CD14-positive monocyte (primary cell): ENCODE measurements at regions not wholly inside any gene's neighbourhood (a gene's known extent, or its start where the extent isn't known, plus 50 kb on each side); places are given as distances from the start of the nearest gene placed in this dataset.

Experiments used
- DNase-seq, 3 donors: peaks; one replicate each; pipeline ENCODE4 v3.0.0-alpha.2; 2011 to 2022
- H2AFZ ChIP-seq: 2 replicates; pipeline ENCODE4 v1.6.0; 2012; ENCODE audit warnings: mild to moderate bottlenecking, low read depth, low read length, inconsistent platforms; ENCODE audit not compliant: insufficient read depth, poor library complexity, severe bottlenecking
- H3K27ac ChIP-seq, 2 donors: 1 replicate in 1 of 2; 2 replicates in 1 of 2; pipeline ENCODE4 v1.5.1; 2012 to 2013; ENCODE audit warnings: low read length in 2 of 2, control low read depth in 1 of 2, inconsistent platforms in 1 of 2, low read depth in 1 of 2, mild to moderate bottlenecking in 1 of 2
- H3K27me3 ChIP-seq, 2 donors: one replicate each; pipeline versions ENCODE4 v1.6.0 to v1.6.1; 2011 to 2013; ENCODE audit warnings: low read length in 2 of 2; ENCODE audit not compliant: control insufficient read depth in 2 of 2, insufficient read depth in 2 of 2
- H3K36me3 ChIP-seq, 2 donors: replicated peaks in 1 of 2; 1 replicate in 1 of 2; 2 replicates in 1 of 2; pipeline versions ENCODE4 v1.5.1 to v1.6.1; 2012 to 2013; ENCODE audit warnings: low read length in 2 of 2, control low read depth in 1 of 2, inconsistent platforms in 1 of 2, mild to moderate bottlenecking in 1 of 2; ENCODE audit not compliant: insufficient read depth in 2 of 2, control insufficient read depth in 1 of 2
- H3K4me1 ChIP-seq, 2 donors: 1 replicate in 1 of 2; 2 replicates in 1 of 2; pipeline versions ENCODE4 v1.5.1 to v1.6.1; 2012 to 2013; ENCODE audit warnings: low read length in 2 of 2, control low read depth in 1 of 2, inconsistent platforms in 1 of 2, mild to moderate bottlenecking in 1 of 2, moderate library complexity in 1 of 2; ENCODE audit not compliant: insufficient read depth in 2 of 2, control insufficient read depth in 1 of 2
- H3K4me2 ChIP-seq: replicated peaks from 2 replicates; pipeline ENCODE3; 2012; ENCODE audit warnings: low read length, moderate library complexity, mild to moderate bottlenecking; ENCODE audit not compliant: poor library complexity, severe bottlenecking; ENCODE audit errors: extremely low read depth
- H3K4me3 ChIP-seq, 3 experiments: fragments of 200-600 bp in 1 of 3; sonication (generic) in 1 of 3; replicated peaks in 1 of 3; 1 replicate in 2 of 3; 2 replicates in 1 of 3; pipeline ENCODE4 v1.5.1; 2011 to 2013; ENCODE audit warnings: low read length in 3 of 3, mild to moderate bottlenecking in 3 of 3, control low read depth in 2 of 3, low read depth in 2 of 3, inconsistent platforms in 1 of 3, moderate library complexity in 1 of 3
- H3K79me2 ChIP-seq: 2 replicates; pipeline ENCODE4 v1.6.0; 2012; ENCODE audit warnings: mild to moderate bottlenecking, control low read depth, inconsistent platforms, low read length, moderate library complexity; ENCODE audit not compliant: insufficient read depth
- H3K9ac ChIP-seq: 2 replicates; pipeline ENCODE4 v1.6.0; 2017; ENCODE audit warnings: low read length, mild to moderate bottlenecking; ENCODE audit not compliant: insufficient read depth, poor library complexity, severe bottlenecking
- H3K9me3 ChIP-seq, 2 donors: replicated peaks in 1 of 2; 1 replicate in 1 of 2; 2 replicates in 1 of 2; pipeline versions ENCODE4 v1.5.1 to v1.6.1; 2012 to 2013; ENCODE audit warnings: low read length in 2 of 2, control low read depth in 1 of 2; ENCODE audit not compliant: control insufficient read depth in 1 of 2, insufficient read depth in 1 of 2
- H4K20me1 ChIP-seq: 2 replicates; pipeline ENCODE4 v1.6.0; 2012; ENCODE audit warnings: mild to moderate bottlenecking, low read length, control low read depth, moderate library complexity; ENCODE audit not compliant: insufficient read depth
- H3K27ac Mint-ChIP-seq, 7 donors: one replicate each; pipeline ENCODE4 v1.8.0; 2020; ENCODE audit warnings: mild to moderate bottlenecking in 7 of 7, mixed read lengths in 7 of 7, moderate library complexity in 6 of 7, inconsistent platforms in 2 of 7
- H3K27me3 Mint-ChIP-seq, 3 donors: one replicate each; pipeline ENCODE4 v1.8.0; 2021 to 2022; ENCODE audit warnings: low read depth in 3 of 3, mild to moderate bottlenecking in 3 of 3, mixed read lengths in 3 of 3, moderate library complexity in 3 of 3, inconsistent platforms in 1 of 3
- H3K36me3 Mint-ChIP-seq, 2 donors: one replicate each; pipeline ENCODE4 v1.8.0; 2020; ENCODE audit warnings: mixed read lengths in 2 of 2, inconsistent platforms in 1 of 2, mild to moderate bottlenecking in 1 of 2
- H3K4me1 Mint-ChIP-seq: one replicate; pipeline ENCODE4 v1.8.0; 2020; ENCODE audit warnings: mild to moderate bottlenecking, mixed read lengths
- H3K4me3 Mint-ChIP-seq, 2 donors: one replicate each; pipeline ENCODE4 v1.8.0; 2020; ENCODE audit warnings: mild to moderate bottlenecking in 2 of 2, mixed read lengths in 2 of 2, moderate library complexity in 1 of 2
- H3K9me3 Mint-ChIP-seq, 7 donors: one replicate each; pipeline ENCODE4 v1.8.0; 2020 to 2022; ENCODE audit warnings: mixed read lengths in 7 of 7, mild to moderate bottlenecking in 6 of 7, moderate library complexity in 6 of 7, inconsistent platforms in 2 of 7
- CTCF ChIP-seq: fragments of 200-600 bp; IDR thresholded peaks from one replicate; pipeline ENCODE4 v1.8.0; 2022; ENCODE audit warnings: antibody characterized with exemption, mild to moderate bottlenecking
- WGBS: methylation state at CpG from one replicate; pipeline ENCODE4 v1.1.5; 2013; ENCODE audit warnings: missing lambda C conversion rate; ENCODE audit not compliant: insufficient coverage; 5-methylcytosine and 5-hydroxymethylcytosine counted together
- intact Hi-C, 2 donors: fragments of 100-400 bp; cut with micrococcal nuclease; formaldehyde crosslinking; loops; one replicate each; pipeline versions ENCODE4 v1.15.0 to v1.15.1; 2023

GRCh38 chr15:81572190-81572589 lies 198.2 kb upstream of the TMC3 start:
- H3K36me3 Mint-ChIP-seq, result no peaks in the 10 kb centered on the region
- Histone ChIP-seq H3K36me3 (no peaks in the 10 kb centered on the region), H3K27me3 (no peaks in the 10 kb centered on the region), H2AFZ (no peak overlapping the region), H3K27ac (no peak overlapping the region), H4K20me1 (no peaks in the 10 kb centered on the region), H3K9me3 (no peaks in the 10 kb centered on the region), H3K79me2 (no peaks in the 10 kb centered on the region), H3K4me1 (no peaks in the 10 kb centered on the region), H3K4me2 (no peak overlapping the region), H3K9ac (no peak overlapping the region), H3K4me3 (no peak overlapping the region)
- intact Hi-C loops, result no loop called here
- H3K4me3 Mint-ChIP-seq, result no peak overlapping the region
- H3K27me3 Mint-ChIP-seq, result peaks cover 2 to 3% (median 2%) of the 10 kb centered on the region in 3 donors
- H3K9me3 Mint-ChIP-seq, result peaks cover 0 to 3% (median 2%) of the 10 kb centered on the region in 7 donors
- no peaks in the 10 kb centered on the region for H3K4me1 Mint-ChIP-seq
- no peak for DNase-seq
- no peak overlapping the region for H3K27ac Mint-ChIP-seq
- no peak for TF ChIP-seq CTCF

- intact Hi-C loops, result no loop called here
Measured at GRCh38 chr15:81569286-81570080, 195.5 kb upstream of the TMC3 start.

More at GRCh38 chr15:81569286-81570080, 195.5 kb upstream of the TMC3 start:
- no peaks in the 10 kb centered on the region for H3K4me1 Mint-ChIP-seq
- no peak overlapping the region for H3K4me3 Mint-ChIP-seq
- no peak for TF ChIP-seq CTCF
- no peak overlapping the region for H3K4me3 ChIP-seq
- no peak for DNase-seq
- H3K4me1 ChIP-seq, result no peaks in the 10 kb centered on the region
- no peaks in the 10 kb centered on the region for H3K79me2 ChIP-seq
- H3K36me3 ChIP-seq, result no peaks in the 10 kb centered on the region
- no peak overlapping the region for H2AFZ ChIP-seq
- no peaks in the 10 kb centered on the region for H4K20me1 ChIP-seq
- no peaks in the 10 kb centered on the region for H3K36me3 Mint-ChIP-seq
- H3K9ac ChIP-seq, result no peak overlapping the region
- no peak overlapping the region for H3K27ac ChIP-seq
- no peaks in the 10 kb centered on the region for H3K27me3 ChIP-seq
- peaks cover 0 to 3% (median 2%) of the 10 kb centered on the region in 7 donors for H3K9me3 Mint-ChIP-seq
- H3K27me3 Mint-ChIP-seq, result peaks cover 2 to 3% (median 3%) of the 10 kb centered on the region in 3 donors
- no CpG with 5 or more reads among the region's 4 CpGs for WGBS
- H3K27ac Mint-ChIP-seq, result no peak overlapping the region
- no peak overlapping the region for H3K4me2 ChIP-seq
- no peaks in the 10 kb centered on the region for H3K9me3 ChIP-seq
